Endodermal cell (in vitro differentiated cells): ENCODE measurements at regions not wholly inside any gene's neighbourhood (a gene's known extent, or its start where the extent isn't known, plus 50 kb on each side); places are given as distances from the start of the nearest gene placed in this dataset.
"Not testable (repeated sequence)": the region's sequence is repeated elsewhere in the genome, so short reads cannot be mapped to it uniquely, and the experiment has no call there.

Experiments used
- DNase-seq: peaks from one replicate; pipeline ENCODE4 v3.0.0-alpha.2; 2017
- H3K27ac ChIP-seq: 2 replicates; pipeline ENCODE4 v1.5.1; 2013; ENCODE audit warnings: mild to moderate bottlenecking, low read depth, low read length, moderate library complexity
- H3K27me3 ChIP-seq: 2 replicates; pipeline ENCODE4 v1.6.1; 2013; ENCODE audit warnings: mild to moderate bottlenecking, low read length, moderate library complexity; ENCODE audit not compliant: insufficient read depth, control insufficient read depth, poor library complexity, severe bottlenecking
- H3K36me3 ChIP-seq: 2 replicates; pipeline ENCODE4 v1.7.0; 2013; ENCODE audit warnings: mild to moderate bottlenecking, low read length, moderate library complexity; ENCODE audit not compliant: control insufficient read depth, insufficient read depth
- H3K4me1 ChIP-seq: one replicate; pipeline ENCODE4 v1.7.0; 2013; ENCODE audit warnings: low read length; ENCODE audit not compliant: control insufficient read depth, insufficient read depth
- H3K4me3 ChIP-seq: 2 replicates; pipeline ENCODE4 v1.5.1; 2013; ENCODE audit warnings: mild to moderate bottlenecking, low read length, moderate library complexity
- H3K9ac ChIP-seq: 2 replicates; pipeline ENCODE4 v1.6.1; 2013; ENCODE audit warnings: mild to moderate bottlenecking, low read length, moderate library complexity; ENCODE audit not compliant: poor library complexity, severe bottlenecking; ENCODE audit errors: extremely low read depth
- H3K9me3 ChIP-seq: 2 replicates; pipeline ENCODE4 v1.6.1; 2013; ENCODE audit warnings: mild to moderate bottlenecking, low read length, moderate library complexity; ENCODE audit not compliant: control insufficient read depth
- H3K27ac Mint-ChIP-seq: 2 replicates; pipeline ENCODE4 v1.8.0; 2020; ENCODE audit warnings: mixed read lengths
- H3K27me3 Mint-ChIP-seq: 2 replicates; pipeline ENCODE4 v1.8.0; 2021; ENCODE audit warnings: mild to moderate bottlenecking, mixed read lengths; ENCODE audit not compliant: insufficient read depth
- H3K36me3 Mint-ChIP-seq: 2 replicates; pipeline ENCODE4 v1.8.0; 2020; ENCODE audit warnings: low read depth, mixed read lengths
- H3K4me1 Mint-ChIP-seq: 2 replicates; pipeline ENCODE4 v1.8.0; 2020; ENCODE audit warnings: mixed read lengths
- H3K4me3 Mint-ChIP-seq: 2 replicates; pipeline ENCODE4 v1.8.0; 2020; ENCODE audit warnings: mild to moderate bottlenecking, moderate library complexity, mixed read lengths
- H3K9me3 Mint-ChIP-seq: 2 replicates; pipeline ENCODE4 v1.8.0; 2020; ENCODE audit warnings: mild to moderate bottlenecking, mixed read lengths
- WGBS, 2 experiments: methylation state at CpG; one replicate each; pipeline versions ENCODE4 v1.1.5 to v1.1.7; 2013; ENCODE audit warnings: missing lambda C conversion rate in 2 of 2, mixed read lengths in 1 of 2; ENCODE audit not compliant: insufficient coverage in 1 of 2, insufficient read length in 1 of 2; 5-methylcytosine and 5-hydroxymethylcytosine counted together
- TF ChIP-seq, protein P1 (sequence below): fragments of 200-600 bp; sonication (generic); conservative IDR thresholded peaks from 2 replicates; pipeline ENCODE4 v1.5.0; 2021; ENCODE audit warnings: antibody characterized with exemption, mild to moderate bottlenecking

DNA sequence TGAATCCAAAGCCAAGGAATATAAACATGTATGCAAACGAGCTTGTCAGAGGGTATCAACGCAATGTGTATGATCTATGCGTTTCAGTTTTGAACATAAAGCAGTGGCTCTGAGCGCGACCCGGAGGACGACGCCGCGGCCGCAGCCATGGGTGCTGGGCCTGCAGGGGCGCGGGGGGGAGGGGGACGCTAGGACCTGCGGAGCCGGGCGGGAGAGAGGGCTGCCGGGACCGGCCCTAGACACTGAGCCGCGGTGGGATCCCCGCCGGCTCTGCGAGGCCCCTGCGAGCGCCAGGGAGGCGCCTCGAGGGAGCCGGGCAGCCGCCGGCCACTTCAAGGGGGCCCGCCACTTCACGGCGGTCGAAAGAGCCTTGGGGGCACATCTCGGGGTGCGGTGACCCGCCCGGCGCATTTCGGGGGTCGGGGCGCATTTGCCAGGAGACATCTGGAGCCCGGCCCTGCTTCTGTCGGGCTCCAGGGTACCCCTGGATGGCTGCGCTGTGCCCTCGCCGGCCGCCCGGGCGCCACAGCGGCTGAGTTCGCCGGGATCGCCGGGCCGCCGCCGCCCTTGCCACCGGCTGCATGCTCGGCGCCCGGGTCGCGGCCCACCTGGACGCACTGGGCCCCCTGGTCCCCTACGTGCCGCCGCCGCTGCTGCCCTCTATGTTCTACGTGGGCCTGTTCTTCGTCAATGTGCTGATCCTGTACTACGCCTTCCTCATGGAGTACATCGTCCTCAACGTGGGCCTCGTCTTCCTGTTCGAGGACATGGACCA lies 71.9 kb upstream of the NIPA1 start:
- H3K36me3 ChIP-seq, H3K9me3 Mint-ChIP-seq, H3K4me3 ChIP-seq, H3K4me1 Mint-ChIP-seq, H3K27ac Mint-ChIP-seq, H3K27ac ChIP-seq, H3K36me3 Mint-ChIP-seq, H3K27me3 ChIP-seq, H3K4me1 ChIP-seq, H3K9ac ChIP-seq, H3K9me3 ChIP-seq: not testable (repeated sequence)
- DNase-seq, result peak; percentile 49
- Mint-ChIP-seq H3K27me3 (peaks cover 16% of the 10 kb centered on the region), H3K4me3 (peak overlapping the region; percentile 45)
- WGBS, 2 experiments, result 44 to 52% methylated on average over 4 to 40 of the region's 77 CpGs

DNA sequence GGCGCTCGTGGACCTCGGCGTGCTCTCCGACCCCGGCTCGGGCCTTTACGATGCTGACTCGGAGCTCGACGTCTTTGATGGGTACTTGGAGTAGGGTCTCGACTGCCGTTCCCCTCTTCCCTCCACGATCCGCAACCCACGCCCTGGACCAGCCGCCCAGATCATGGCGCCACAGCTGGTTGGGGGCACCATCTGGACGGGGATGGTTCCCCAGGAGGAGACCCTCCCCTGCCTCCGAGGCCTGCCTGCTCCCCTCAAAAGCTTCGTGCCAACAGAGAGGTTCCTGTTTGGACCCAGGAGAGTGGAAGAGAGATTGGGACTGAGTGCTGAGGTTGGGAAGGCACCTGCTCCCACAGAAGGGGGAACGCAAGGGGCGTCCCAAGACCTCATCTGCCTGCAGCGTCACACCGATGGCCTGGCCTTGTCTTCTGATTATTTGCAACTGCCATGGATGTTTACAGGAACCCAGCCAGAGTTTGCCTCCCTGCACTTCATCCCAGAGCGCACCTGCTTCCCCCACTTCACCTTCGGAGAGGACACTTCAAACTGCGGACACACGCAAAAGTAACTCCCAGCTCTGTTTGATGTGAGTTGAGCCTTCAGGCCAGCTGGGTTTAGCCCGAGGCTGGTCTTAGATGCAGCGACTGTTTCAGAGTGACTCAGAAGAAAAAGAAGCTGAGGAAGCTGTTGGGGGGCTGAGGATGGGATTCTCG lies 71.2 kb upstream of the NIPA1 start:
- H3K4me3 ChIP-seq, H3K4me1 ChIP-seq, H3K9me3 Mint-ChIP-seq, H3K27me3 ChIP-seq, H3K27ac ChIP-seq, H3K36me3 ChIP-seq, H3K9me3 ChIP-seq, H3K27ac Mint-ChIP-seq, H3K4me1 Mint-ChIP-seq, H3K9ac ChIP-seq, H3K36me3 Mint-ChIP-seq: not testable (repeated sequence)
- H3K27me3 Mint-ChIP-seq, result peaks cover 16% of the 10 kb centered on the region
- H3K4me3 Mint-ChIP-seq, result peak overlapping the region; percentile 45
- 82 to 90% methylated on average over 2 to 17 of the region's 32 CpGs for WGBS, 2 experiments
- DNase-seq, result peak; percentile 42

DNA sequence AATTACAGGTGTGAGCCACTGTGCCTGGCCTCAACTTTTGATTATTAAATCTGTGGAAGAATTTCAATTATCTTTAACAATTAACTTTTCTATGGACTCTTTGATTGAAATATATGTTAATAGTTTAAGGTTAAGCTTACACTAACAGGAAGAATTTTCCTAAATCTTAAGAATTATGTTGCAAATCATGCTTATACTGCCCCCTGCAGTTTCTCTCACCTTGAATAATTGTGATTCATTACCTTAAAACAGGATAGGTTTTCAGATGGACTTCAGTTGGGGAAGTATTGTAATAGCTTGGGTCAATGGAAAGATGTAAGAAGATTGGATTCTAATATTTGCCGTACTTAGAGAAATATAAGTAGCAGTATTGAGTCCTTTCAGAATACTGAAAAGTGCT lies 66.5 kb upstream of the NIPA1 start:
- H3K9me3 ChIP-seq, H3K4me1 Mint-ChIP-seq, H3K9me3 Mint-ChIP-seq, H3K36me3 Mint-ChIP-seq, H3K27ac Mint-ChIP-seq, H3K9ac ChIP-seq, H3K4me1 ChIP-seq, DNase-seq, H3K27me3 ChIP-seq, H3K36me3 ChIP-seq, H3K4me3 Mint-ChIP-seq, H3K27ac ChIP-seq, H3K4me3 ChIP-seq: not testable (repeated sequence)
- TF ChIP-seq, protein P1, sequence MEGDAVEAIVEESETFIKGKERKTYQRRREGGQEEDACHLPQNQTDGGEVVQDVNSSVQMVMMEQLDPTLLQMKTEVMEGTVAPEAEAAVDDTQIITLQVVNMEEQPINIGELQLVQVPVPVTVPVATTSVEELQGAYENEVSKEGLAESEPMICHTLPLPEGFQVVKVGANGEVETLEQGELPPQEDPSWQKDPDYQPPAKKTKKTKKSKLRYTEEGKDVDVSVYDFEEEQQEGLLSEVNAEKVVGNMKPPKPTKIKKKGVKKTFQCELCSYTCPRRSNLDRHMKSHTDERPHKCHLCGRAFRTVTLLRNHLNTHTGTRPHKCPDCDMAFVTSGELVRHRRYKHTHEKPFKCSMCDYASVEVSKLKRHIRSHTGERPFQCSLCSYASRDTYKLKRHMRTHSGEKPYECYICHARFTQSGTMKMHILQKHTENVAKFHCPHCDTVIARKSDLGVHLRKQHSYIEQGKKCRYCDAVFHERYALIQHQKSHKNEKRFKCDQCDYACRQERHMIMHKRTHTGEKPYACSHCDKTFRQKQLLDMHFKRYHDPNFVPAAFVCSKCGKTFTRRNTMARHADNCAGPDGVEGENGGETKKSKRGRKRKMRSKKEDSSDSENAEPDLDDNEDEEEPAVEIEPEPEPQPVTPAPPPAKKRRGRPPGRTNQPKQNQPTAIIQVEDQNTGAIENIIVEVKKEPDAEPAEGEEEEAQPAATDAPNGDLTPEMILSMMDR, result peak; percentile 61
- H3K27me3 Mint-ChIP-seq, result peaks cover 12% of the 10 kb centered on the region
- 91% methylated on average over 1 of the region's 1 CpG; no CpG with 5 or more reads in 1 of the 2 experiments for WGBS, 2 experiments

DNA sequence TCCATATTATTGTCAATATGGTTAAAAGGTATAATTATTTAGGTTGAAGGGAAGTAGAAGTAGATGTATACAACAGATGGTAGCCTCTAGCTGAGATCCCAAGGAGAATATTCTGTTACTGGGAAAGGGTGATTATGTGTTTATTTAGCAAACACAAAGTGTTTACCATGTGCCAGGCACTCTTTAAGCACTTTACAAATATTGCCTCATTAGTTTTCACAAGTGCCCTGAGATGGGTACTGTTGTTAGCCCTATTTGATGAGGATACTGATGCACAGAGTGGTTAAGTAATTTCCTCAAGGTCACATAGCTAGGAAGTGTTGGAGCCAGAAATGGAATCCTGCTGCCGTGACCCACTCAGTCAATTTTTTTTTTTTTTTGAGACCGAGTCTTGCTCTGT lies 60.3 kb upstream of the NIPA1 start:
- not testable (repeated sequence) for H3K4me1 Mint-ChIP-seq, H3K36me3 ChIP-seq, H3K27ac ChIP-seq, H3K27me3 ChIP-seq, DNase-seq, H3K9me3 Mint-ChIP-seq, H3K4me3 ChIP-seq, H3K27me3 Mint-ChIP-seq, H3K4me1 ChIP-seq, H3K27ac Mint-ChIP-seq, H3K9me3 ChIP-seq, H3K4me3 Mint-ChIP-seq, H3K36me3 Mint-ChIP-seq, H3K9ac ChIP-seq
- WGBS, 2 experiments, result no CpG with 5 or more reads among the region's 2 CpGs

DNA sequence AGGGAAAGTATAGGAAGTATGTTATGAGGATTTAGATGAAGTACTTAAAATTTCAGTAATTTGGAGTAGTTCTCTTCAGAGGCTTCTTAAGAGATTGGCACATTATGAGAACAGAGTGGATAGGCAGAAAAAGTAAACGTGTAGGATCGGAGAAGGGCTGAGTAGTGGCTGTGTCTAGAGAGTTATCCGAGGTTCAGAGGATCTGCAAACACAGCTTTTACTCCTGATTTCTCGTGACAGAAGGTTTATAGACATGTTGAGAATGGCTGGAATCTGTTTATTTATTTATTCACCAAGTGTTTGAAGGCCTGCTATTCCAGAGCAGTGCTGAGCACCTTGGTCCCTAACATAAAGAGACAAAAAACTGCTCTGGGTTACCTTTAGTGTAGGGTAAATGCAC lies 51.4 kb upstream of the NIPA1 start:
- not testable (repeated sequence) for H3K4me3 ChIP-seq, H3K4me1 ChIP-seq, H3K4me3 Mint-ChIP-seq, H3K36me3 ChIP-seq, H3K27me3 ChIP-seq, H3K4me1 Mint-ChIP-seq, H3K27me3 Mint-ChIP-seq, H3K9me3 Mint-ChIP-seq, H3K27ac Mint-ChIP-seq, H3K9ac ChIP-seq, H3K9me3 ChIP-seq, DNase-seq, H3K27ac ChIP-seq, H3K36me3 Mint-ChIP-seq
- WGBS, 2 experiments, result 42 to 57% methylated on average over 2 to 4 of the region's 4 CpGs
